Hepatocyte (in vitro differentiated cells): ENCODE measurements at regions not wholly inside any gene's neighbourhood (a gene's known extent, or its start where the extent isn't known, plus 50 kb on each side); places are given as distances from the start of the nearest gene placed in this dataset.

ENCODE experiments used
- DNase-seq: peaks from one replicate; pipeline ENCODE4 v3.0.0-alpha.2; 2016; ENCODE audit warnings: low spot score
- H2AFZ ChIP-seq: fragments of 200-600 bp; sonication (generic); 2 replicates; pipeline ENCODE4 v1.6.0; 2016; ENCODE audit warnings: antibody characterized with exemption, mild to moderate bottlenecking
- H3K27ac ChIP-seq: fragments of 200-600 bp; sonication (generic); 2 replicates; pipeline ENCODE4 v1.5.1; 2016; ENCODE audit warnings: mild to moderate bottlenecking
- H3K27me3 ChIP-seq: fragments of 200-600 bp; sonication (generic); 2 replicates; pipeline ENCODE4 v1.6.1; 2016
- H3K36me3 ChIP-seq: fragments of 200-600 bp; sonication (generic); replicated peaks from 2 replicates; pipeline ENCODE4 v1.5.1; 2016; ENCODE audit warnings: low read depth; ENCODE audit not compliant: insufficient read depth
- H3K4me1 ChIP-seq: fragments of 200-600 bp; sonication (generic); 2 replicates; pipeline ENCODE4 v1.5.1; 2016; ENCODE audit warnings: mild to moderate bottlenecking, moderate library complexity; ENCODE audit not compliant: insufficient read depth
- H3K4me2 ChIP-seq: fragments of 200-600 bp; sonication (generic); 2 replicates; pipeline ENCODE4 v1.6.0; 2016
- H3K4me3 ChIP-seq: fragments of 200-600 bp; sonication (generic); 2 replicates; pipeline ENCODE4 v1.5.1; 2016; ENCODE audit warnings: mild to moderate bottlenecking
- H3K79me2 ChIP-seq: fragments of 200-600 bp; sonication (generic); 2 replicates; pipeline ENCODE4 v1.6.0; 2017; ENCODE audit warnings: mild to moderate bottlenecking
- H3K9me2 ChIP-seq: fragments of 200-600 bp; sonication (generic); replicated peaks from 2 replicates; pipeline ENCODE4 v1.6.0; 2017; ENCODE audit warnings: mild to moderate bottlenecking; ENCODE audit not compliant: insufficient read depth
- H3K9me3 ChIP-seq: fragments of 200-600 bp; sonication (generic); 2 replicates; pipeline ENCODE4 v1.5.1; 2016; ENCODE audit warnings: low read depth, mild to moderate bottlenecking
- H4K20me1 ChIP-seq: fragments of 200-600 bp; sonication (generic); 2 replicates; pipeline ENCODE4 v1.6.0; 2016; ENCODE audit warnings: mild to moderate bottlenecking; ENCODE audit not compliant: insufficient read depth, poor library complexity, severe bottlenecking
- EZH2 ChIP-seq: fragments of 200-600 bp; sonication (generic); IDR thresholded peaks from 2 replicates; pipeline ENCODE4 v1.6.1; 2016; ENCODE audit warnings: antibody characterized with exemption, mild to moderate bottlenecking, borderline replicate concordance
- EZH2phosphoT487 ChIP-seq: fragments of 200-600 bp; sonication (generic); IDR thresholded peaks from one replicate; pipeline ENCODE4 v1.6.1; 2018; ENCODE audit warnings: antibody characterized with exemption, mild to moderate bottlenecking, low read depth, moderate library complexity; ENCODE audit not compliant: unreplicated experiment, severe bottlenecking
- WGBS: methylation state at CpG from one replicate; pipeline ENCODE4 v1.1.6; 2016; ENCODE audit warnings: low lambda C conversion rate; ENCODE audit errors: missing lambda C conversion rate; 5-methylcytosine and 5-hydroxymethylcytosine counted together
- TF ChIP-seq, protein P1 (sequence below): fragments of 200-600 bp; sonication (generic); IDR thresholded peaks from 2 replicates; pipeline ENCODE4 v1.5.1; 2016; ENCODE audit warnings: antibody characterized with exemption, mild to moderate bottlenecking; ENCODE audit not compliant: poor library complexity

DNA sequence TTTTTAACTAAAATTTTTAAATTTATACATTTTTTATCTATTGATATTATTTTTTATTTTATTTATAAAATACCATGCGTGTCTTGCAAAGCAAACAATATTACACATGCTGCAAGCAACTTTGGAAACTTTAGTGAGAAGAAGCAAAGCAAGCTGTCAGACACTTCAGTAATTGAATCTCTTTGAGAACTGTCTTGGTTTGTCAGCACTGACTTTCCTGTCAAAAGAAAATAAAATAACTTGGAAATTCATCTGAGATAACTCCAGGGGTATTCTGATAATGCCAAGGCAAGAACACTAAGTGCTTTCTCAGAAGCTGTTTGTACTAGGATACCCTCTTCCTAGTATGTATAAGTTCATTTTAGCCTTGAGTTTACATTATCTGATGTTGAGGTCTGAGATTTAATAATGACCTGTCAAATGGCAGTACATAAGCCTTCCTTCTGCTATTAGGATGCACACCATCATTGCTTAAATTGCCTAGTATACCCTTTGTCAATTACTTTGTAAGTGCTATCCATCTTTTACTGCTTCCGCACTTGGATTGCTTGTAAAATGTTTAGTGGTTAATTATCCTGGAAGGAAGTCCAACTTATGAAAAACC lies 624.2 kb upstream of the AGA start:
- Histone ChIP-seq H3K4me1 (peaks cover 4% of the 10 kb centered on the region), H3K27me3 (no peaks in the 10 kb centered on the region), H3K27ac (no peak overlapping the region), H3K9me3 (no peaks in the 10 kb centered on the region), H3K79me2 (no peaks in the 10 kb centered on the region), H2AFZ (no peak overlapping the region), H4K20me1 (no peaks in the 10 kb centered on the region), H3K36me3 (no peaks in the 10 kb centered on the region), H3K9me2 (no peaks in the 10 kb centered on the region), H3K4me3 (no peak overlapping the region), H3K4me2 (no peak overlapping the region)
- TF ChIP-seq EZH2 (no peak), EZH2phosphoT487 (no peak)
- TF ChIP-seq, protein P1, sequence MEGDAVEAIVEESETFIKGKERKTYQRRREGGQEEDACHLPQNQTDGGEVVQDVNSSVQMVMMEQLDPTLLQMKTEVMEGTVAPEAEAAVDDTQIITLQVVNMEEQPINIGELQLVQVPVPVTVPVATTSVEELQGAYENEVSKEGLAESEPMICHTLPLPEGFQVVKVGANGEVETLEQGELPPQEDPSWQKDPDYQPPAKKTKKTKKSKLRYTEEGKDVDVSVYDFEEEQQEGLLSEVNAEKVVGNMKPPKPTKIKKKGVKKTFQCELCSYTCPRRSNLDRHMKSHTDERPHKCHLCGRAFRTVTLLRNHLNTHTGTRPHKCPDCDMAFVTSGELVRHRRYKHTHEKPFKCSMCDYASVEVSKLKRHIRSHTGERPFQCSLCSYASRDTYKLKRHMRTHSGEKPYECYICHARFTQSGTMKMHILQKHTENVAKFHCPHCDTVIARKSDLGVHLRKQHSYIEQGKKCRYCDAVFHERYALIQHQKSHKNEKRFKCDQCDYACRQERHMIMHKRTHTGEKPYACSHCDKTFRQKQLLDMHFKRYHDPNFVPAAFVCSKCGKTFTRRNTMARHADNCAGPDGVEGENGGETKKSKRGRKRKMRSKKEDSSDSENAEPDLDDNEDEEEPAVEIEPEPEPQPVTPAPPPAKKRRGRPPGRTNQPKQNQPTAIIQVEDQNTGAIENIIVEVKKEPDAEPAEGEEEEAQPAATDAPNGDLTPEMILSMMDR: no peak
- 80% methylated on average over 2 of the region's 2 CpGs for WGBS
- no peak for DNase-seq

DNA sequence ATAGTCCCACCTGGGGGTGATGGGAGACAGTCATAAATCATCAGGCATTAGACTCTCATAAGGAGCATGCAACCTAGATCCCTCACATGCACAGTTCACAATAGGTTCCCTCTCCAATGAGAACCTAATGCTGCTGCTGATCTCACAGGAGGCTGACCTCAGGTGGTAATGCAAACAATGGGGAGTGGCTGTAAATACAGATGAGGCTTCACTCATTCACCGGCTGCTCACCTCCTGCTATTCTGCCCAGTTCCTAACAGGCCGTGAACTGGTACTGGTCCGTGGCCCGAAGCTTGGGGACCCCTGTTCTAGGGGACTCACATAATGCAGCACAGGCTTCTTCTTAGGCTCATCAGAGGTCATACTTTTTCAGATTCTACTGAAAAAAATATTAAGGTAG lies 625.9 kb upstream of the AGA start:
- H3K4me1 ChIP-seq: peaks cover 4% of the 10 kb centered on the region
- WGBS: 90% methylated on average over 4 of the region's 4 CpGs
- H3K79me2 ChIP-seq: no peaks in the 10 kb centered on the region
- H3K4me2 ChIP-seq: no peak overlapping the region
- no peak overlapping the region for H2AFZ ChIP-seq
- TF ChIP-seq EZH2 (no peak), EZH2phosphoT487 (no peak)
- TF ChIP-seq, protein P1: no peak
- H3K9me2 ChIP-seq: no peaks in the 10 kb centered on the region
- H3K27me3 ChIP-seq: no peaks in the 10 kb centered on the region
- H4K20me1 ChIP-seq: no peaks in the 10 kb centered on the region
- no peaks in the 10 kb centered on the region for H3K36me3 ChIP-seq
- DNase-seq: no peak
- no peaks in the 10 kb centered on the region for H3K9me3 ChIP-seq
- H3K4me3 ChIP-seq: no peak overlapping the region
- no peak overlapping the region for H3K27ac ChIP-seq

DNA sequence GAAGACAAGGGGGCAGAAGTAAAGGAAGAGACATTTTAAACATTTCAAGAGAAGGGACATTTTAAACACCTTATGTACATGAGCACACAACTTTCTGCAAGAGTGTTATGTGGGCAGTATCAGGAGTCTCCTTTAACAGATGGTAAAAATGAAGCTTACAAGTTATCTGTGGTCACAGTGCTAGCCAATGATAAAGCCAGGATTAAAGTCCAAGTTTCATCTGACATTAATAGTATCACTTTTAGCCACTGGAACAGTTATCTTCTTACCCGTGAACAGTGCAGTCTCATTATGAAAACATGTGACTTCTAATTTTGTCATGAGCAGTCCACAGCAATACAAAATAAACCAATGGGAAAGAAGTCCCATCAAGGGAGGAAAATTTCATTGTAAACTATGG lies 627.9 kb upstream of the AGA start:
- TF ChIP-seq, protein P1: no peak
- TF ChIP-seq EZH2: no peak
- no peak for TF ChIP-seq EZH2phosphoT487
- no peak overlapping the region for H3K4me3 ChIP-seq
- H2AFZ ChIP-seq: no peak overlapping the region
- peaks cover 4% of the 10 kb centered on the region for H3K4me1 ChIP-seq
- no peaks in the 10 kb centered on the region for H4K20me1 ChIP-seq
- H3K36me3 ChIP-seq: no peaks in the 10 kb centered on the region
- no peaks in the 10 kb centered on the region for H3K9me2 ChIP-seq
- WGBS: 39% methylated on average over 1 of the region's 1 CpG
- no peaks in the 10 kb centered on the region for H3K79me2 ChIP-seq
- no peak overlapping the region for H3K4me2 ChIP-seq
- no peak overlapping the region for H3K27ac ChIP-seq
- H3K27me3 ChIP-seq: no peaks in the 10 kb centered on the region
- DNase-seq: peak; percentile 6
- no peaks in the 10 kb centered on the region for H3K9me3 ChIP-seq

DNA sequence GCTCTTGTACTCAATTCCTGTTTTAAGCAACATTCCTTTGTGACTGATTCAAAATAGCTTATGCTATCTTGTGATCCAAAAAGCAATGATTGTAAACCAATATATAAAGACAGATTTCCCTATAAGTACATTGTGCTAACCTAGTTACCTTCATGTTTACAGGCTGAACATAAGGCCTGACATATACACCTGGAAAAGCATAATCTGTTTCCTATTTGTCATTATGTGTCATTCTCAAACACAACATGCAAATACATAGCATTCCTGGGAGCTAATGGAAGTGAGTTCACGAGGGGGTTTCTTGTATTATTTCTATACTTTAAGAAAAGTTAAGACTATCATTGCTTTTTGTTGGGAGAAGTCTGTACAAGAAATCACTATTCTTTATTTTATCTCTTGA lies 638.1 kb upstream of the AGA start:
- H3K4me3 ChIP-seq: no peak overlapping the region
- no peak overlapping the region for H2AFZ ChIP-seq
- H3K36me3 ChIP-seq: no peaks in the 10 kb centered on the region
- H3K9me3 ChIP-seq: no peaks in the 10 kb centered on the region
- no peak overlapping the region for H3K27ac ChIP-seq
- H3K9me2 ChIP-seq: no peaks in the 10 kb centered on the region
- no peaks in the 10 kb centered on the region for H3K79me2 ChIP-seq
- H3K27me3 ChIP-seq: no peaks in the 10 kb centered on the region
- 83% methylated on average over 1 of the region's 1 CpG for WGBS
- no peaks in the 10 kb centered on the region for H3K4me1 ChIP-seq
- no peaks in the 10 kb centered on the region for H4K20me1 ChIP-seq
- TF ChIP-seq, protein P1: no peak
- TF ChIP-seq EZH2phosphoT487 (no peak), EZH2 (no peak)
- DNase-seq: no peak
- H3K4me2 ChIP-seq: no peak overlapping the region
